K562 (cell line): ENCODE measurements at regions not wholly inside any gene's neighbourhood (a gene's known extent, or its start where the extent isn't known, plus 50 kb on each side); places are given as distances from the start of the nearest gene placed in this dataset.

ENCODE experiments used
- ATF2 ChIP-seq: sonication (generic); formaldehyde crosslinking; IDR thresholded peaks from 2 replicates; pipeline ENCODE4 v1.8.1; 2022; ENCODE audit warnings: missing genetic modification reagents
- MXI1 ChIP-seq: IDR thresholded peaks from 2 replicates; pipeline ENCODE4 v1.6.1; 2011; ENCODE audit warnings: low read depth, mild to moderate bottlenecking, improper control_type of control experiment, low read length
- POLR2A ChIP-seq: fragments of 450-650 bp; conservative IDR thresholded peaks from 2 replicates; pipeline ENCODE4 v1.6.1; 2016
- TARDBP ChIP-seq: fragments of 450-650 bp; IDR thresholded peaks from 2 replicates; pipeline ENCODE4 v1.6.1; 2016
- TF ChIP-seq, protein P1 (sequence below), 3 experiments: IDR thresholded peaks in 2 of 3; conservative IDR thresholded peaks in 1 of 3; 2 replicates each; pipeline ENCODE4 v1.5.1; 2011 to 2012; ENCODE audit warnings: low read length in 3 of 3, mild to moderate bottlenecking in 3 of 3, control low read depth in 2 of 3, improper control_type of control experiment in 1 of 3, inconsistent platforms in 1 of 3, low read depth in 1 of 3, mixed read lengths in 1 of 3, moderate library complexity in 1 of 3; ENCODE audit not compliant: insufficient read depth in 2 of 3

DNA sequence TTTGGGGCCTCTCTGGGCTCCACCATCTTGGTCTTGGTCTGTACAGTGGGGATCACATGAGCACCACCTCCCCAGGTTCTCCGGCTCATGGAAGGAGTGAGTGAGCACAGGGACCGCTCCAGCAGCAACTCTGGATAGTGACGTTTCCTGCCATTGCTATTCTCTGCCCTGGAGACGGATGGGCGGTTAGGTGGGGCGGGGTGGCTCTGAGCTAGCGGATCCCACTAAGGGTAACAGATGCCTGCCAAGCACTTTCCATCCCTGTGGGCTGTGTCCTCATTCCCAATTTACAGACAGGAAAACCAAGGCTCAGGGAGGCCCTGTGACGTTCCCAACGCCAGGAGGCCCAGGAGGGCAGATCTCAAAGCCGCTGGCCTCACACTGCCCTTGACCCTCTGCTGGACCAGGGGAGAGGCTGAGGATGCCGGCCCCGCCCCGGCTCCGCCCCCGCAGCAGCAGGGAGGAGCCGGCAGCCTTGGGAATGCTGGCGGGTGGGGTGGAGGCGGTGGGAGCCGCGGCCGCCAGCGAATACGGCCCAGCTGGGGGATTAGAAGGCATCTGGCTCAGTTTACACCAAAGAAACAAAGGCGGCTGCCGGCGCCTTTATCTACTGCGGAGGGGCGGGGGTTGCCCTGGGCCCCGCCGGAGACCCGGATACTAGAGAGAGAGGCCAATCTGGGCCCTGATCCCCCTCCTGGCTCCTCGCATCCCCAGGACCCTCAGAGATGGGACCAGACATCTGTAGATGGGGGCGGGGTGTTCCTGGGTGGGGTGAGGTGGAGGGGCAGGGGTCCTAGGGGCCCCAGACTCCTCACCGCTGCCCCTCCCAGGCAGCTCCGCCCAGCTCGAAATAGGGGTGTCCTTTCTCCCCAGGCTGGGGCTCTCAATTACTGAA lies 122.3 kb upstream of the CIBAR2 start:
- TF ChIP-seq POLR2A (no peak), MXI1 (no peak), ATF2 (CRISPR knock-in tag) (no peak), TARDBP (no peak)
- TF ChIP-seq, protein P1, sequence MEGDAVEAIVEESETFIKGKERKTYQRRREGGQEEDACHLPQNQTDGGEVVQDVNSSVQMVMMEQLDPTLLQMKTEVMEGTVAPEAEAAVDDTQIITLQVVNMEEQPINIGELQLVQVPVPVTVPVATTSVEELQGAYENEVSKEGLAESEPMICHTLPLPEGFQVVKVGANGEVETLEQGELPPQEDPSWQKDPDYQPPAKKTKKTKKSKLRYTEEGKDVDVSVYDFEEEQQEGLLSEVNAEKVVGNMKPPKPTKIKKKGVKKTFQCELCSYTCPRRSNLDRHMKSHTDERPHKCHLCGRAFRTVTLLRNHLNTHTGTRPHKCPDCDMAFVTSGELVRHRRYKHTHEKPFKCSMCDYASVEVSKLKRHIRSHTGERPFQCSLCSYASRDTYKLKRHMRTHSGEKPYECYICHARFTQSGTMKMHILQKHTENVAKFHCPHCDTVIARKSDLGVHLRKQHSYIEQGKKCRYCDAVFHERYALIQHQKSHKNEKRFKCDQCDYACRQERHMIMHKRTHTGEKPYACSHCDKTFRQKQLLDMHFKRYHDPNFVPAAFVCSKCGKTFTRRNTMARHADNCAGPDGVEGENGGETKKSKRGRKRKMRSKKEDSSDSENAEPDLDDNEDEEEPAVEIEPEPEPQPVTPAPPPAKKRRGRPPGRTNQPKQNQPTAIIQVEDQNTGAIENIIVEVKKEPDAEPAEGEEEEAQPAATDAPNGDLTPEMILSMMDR (IDR thresholded peaks at IDR 0.05 in 2 of 3, conservative IDR thresholded peaks at IDR 0.05 in 1 of 3; ENCODE audit: insufficient read depth in 2 of 3, low read depth in 1 of 3, low read length in 3 of 3) = no peak
